Activated CD4-positive, alpha-beta T cell treated with anti-CD3 and anti-CD28 coated beads, Interleukin-2, Interleukin-6, amounts not matched to agents 100 ng/mL and 50 ng/mL, durations not matched to agents 16 hours and 8 hours (primary cell): ENCODE measurements at regions not wholly inside any gene's neighbourhood (a gene's known extent, or its start where the extent isn't known, plus 50 kb on each side); places are given as distances from the start of the nearest gene placed in this dataset.

ENCODE experiments used
- DNase-seq: peaks from one replicate; pipeline ENCODE4 v3.0.0-alpha.2; 2020

GRCh38 chr6:106918115-106918514, 56.4 kb downstream of the CD24 start:
- DNase-seq, result no peak

- DNase-seq, result no peak
These were observed 57.6 kb downstream of the CD24 start for GRCh38 chr6:106916891-106917290.

GRCh38 chr6:106913676-106914280, 60.8 kb downstream of the CD24 start:
- DNase-seq, result peak; percentile 5

- DNase-seq, result no peak
These were observed 61.4 kb downstream of the CD24 start for GRCh38 chr6:106913111-106913510.

- no peak for DNase-seq
These were observed 62.4 kb downstream of the CD24 start for GRCh38 chr6:106912091-106912490.

GRCh38 chr6:106910999-106911949, 63.3 kb downstream of the CD24 start:
- no peak for DNase-seq

- no peak for DNase-seq
These were observed 66.1 kb downstream of the CD24 start for GRCh38 chr6:106908386-106908840.

GRCh38 chr6:106907754-106908153, 66.8 kb downstream of the CD24 start:
- no peak for DNase-seq

GRCh38 chr6:106906232-106906631, 68.3 kb downstream of the CD24 start:
- no peak for DNase-seq

GRCh38 chr6:106903299-106903698, 71.2 kb downstream of the CD24 start:
- DNase-seq, result no peak

GRCh38 chr6:106901062-106901461, 73.5 kb downstream of the CD24 start:
- DNase-seq, result no peak

- DNase-seq, result no peak
These were observed 74.8 kb downstream of the CD24 start for GRCh38 chr6:106899697-106900096.

- no peak for DNase-seq
These were observed 76.9 kb downstream of the CD24 start for GRCh38 chr6:106897580-106897979.

GRCh38 chr6:106895703-106896040, 78.9 kb downstream of the CD24 start:
- no peak for DNase-seq

GRCh38 chr6:106894978-106895702, 79.4 kb downstream of the CD24 start:
- DNase-seq, result no peak

- DNase-seq, result no peak
These were observed 82.3 kb downstream of the CD24 start for GRCh38 chr6:106892186-106892585.

GRCh38 chr6:106890447-106890846, 84.1 kb downstream of the CD24 start:
- DNase-seq, result no peak

GRCh38 chr6:106889692-106890091, 84.8 kb downstream of the CD24 start:
- no peak for DNase-seq

GRCh38 chr6:106886922-106887797, 87.4 kb downstream of the CD24 start:
- no peak for DNase-seq

GRCh38 chr6:106886081-106886843, 88.3 kb downstream of the CD24 start:
- DNase-seq, result no peak

GRCh38 chr6:106885679-106886078, 88.8 kb downstream of the CD24 start:
- DNase-seq, result no peak

- DNase-seq, result no peak
These were observed 90.0 kb downstream of the CD24 start for GRCh38 chr6:106884576-106884975.
